Osteoblast (primary cell): ENCODE measurements at regions not wholly inside any gene's neighbourhood (a gene's known extent, or its start where the extent isn't known, plus 50 kb on each side); places are given as distances from the start of the nearest gene placed in this dataset.
"Not testable (repeated sequence)": the region's sequence is repeated elsewhere in the genome, so short reads cannot be mapped to it uniquely, and the experiment has no call there.

Experiments
- DNase-seq: peaks from one replicate; pipeline ENCODE4 v3.0.0; 2011; ENCODE audit warnings: low spot score, mixed read lengths; ENCODE audit not compliant: insufficient read length; ENCODE audit errors: missing footprints
- H2AFZ ChIP-seq: 2 replicates; pipeline ENCODE4 v1.6.0; 2011; ENCODE audit warnings: mild to moderate bottlenecking, low read length
- H3K27ac ChIP-seq: 2 replicates; pipeline ENCODE4 v1.5.1; 2011; ENCODE audit warnings: mild to moderate bottlenecking, low read depth, low read length, moderate library complexity
- H3K27me3 ChIP-seq: 2 replicates; pipeline ENCODE4 v1.6.0; 2012; ENCODE audit warnings: mild to moderate bottlenecking, control low read depth, inconsistent platforms, low read length, moderate library complexity; ENCODE audit not compliant: insufficient read depth
- H3K36me3 ChIP-seq: 2 replicates; pipeline ENCODE4 v1.5.1; 2011; ENCODE audit warnings: mild to moderate bottlenecking, low read length, control low read depth, moderate library complexity; ENCODE audit not compliant: insufficient read depth
- H3K4me1 ChIP-seq: 2 replicates; pipeline ENCODE4 v1.5.1; 2011; ENCODE audit warnings: mild to moderate bottlenecking, low read length, control low read depth, moderate library complexity; ENCODE audit not compliant: insufficient read depth
- H3K4me2 ChIP-seq: 2 replicates; pipeline ENCODE4 v1.6.0; 2011; ENCODE audit warnings: mild to moderate bottlenecking, low read length; ENCODE audit not compliant: insufficient read depth
- H3K4me3 ChIP-seq: fragments of 200-600 bp; sonication (generic); 3 replicates; pipeline ENCODE4 v1.5.1; 2012; ENCODE audit warnings: mild to moderate bottlenecking, low read length, inconsistent platforms; ENCODE audit not compliant: insufficient read depth
- H3K79me2 ChIP-seq: 2 replicates; pipeline ENCODE4 v1.6.0; 2012; ENCODE audit warnings: mild to moderate bottlenecking, low read length, control low read depth, inconsistent platforms; ENCODE audit not compliant: insufficient read depth
- H3K9me3 ChIP-seq: 2 replicates; pipeline ENCODE4 v1.5.1; 2011; ENCODE audit warnings: low read depth, low read length, control low read depth
- H4K20me1 ChIP-seq: 2 replicates; pipeline ENCODE4 v1.6.0; 2012; ENCODE audit warnings: mild to moderate bottlenecking, low read length, control low read depth; ENCODE audit not compliant: insufficient read depth
- CTCF ChIP-seq: IDR thresholded peaks from 2 replicates; pipeline ENCODE4 v1.5.1; 2011; ENCODE audit warnings: mild to moderate bottlenecking, low read depth, low read length, moderate library complexity; ENCODE audit errors: extremely low read depth

- no peak for TF ChIP-seq CTCF
- H3K27me3 ChIP-seq, result no peaks in the 10 kb centered on the region
- H2AFZ ChIP-seq, result no peak overlapping the region
- H3K4me2 ChIP-seq, result no peak overlapping the region
- H4K20me1 ChIP-seq, result no peaks in the 10 kb centered on the region
- no peak for DNase-seq
- H3K27ac ChIP-seq, result no peak overlapping the region
- H3K79me2 ChIP-seq, result no peaks in the 10 kb centered on the region
- no peak overlapping the region for H3K4me3 ChIP-seq
- H3K4me1 ChIP-seq, result no peaks in the 10 kb centered on the region
- no peaks in the 10 kb centered on the region for H3K36me3 ChIP-seq
- H3K9me3 ChIP-seq, result no peaks in the 10 kb centered on the region
Measured at GRCh38 chrX:106249706-106250379, 81.7 kb downstream of the PWWP3B start.

- no peaks in the 10 kb centered on the region for H3K36me3 ChIP-seq
- DNase-seq, result no peak
- no peaks in the 10 kb centered on the region for H4K20me1 ChIP-seq
Measured at GRCh38 chrX:106263817-106264216, 95.7 kb downstream of the PWWP3B start.

GRCh38 chrX:106273947-106274587, 106.0 kb downstream of the PWWP3B start:
- not testable (repeated sequence) for H3K27ac ChIP-seq, H3K4me1 ChIP-seq, H3K4me2 ChIP-seq

More at GRCh38 chrX:106263817-106264216, 95.7 kb downstream of the PWWP3B start:
- Histone ChIP-seq H3K4me3 (no peak overlapping the region), H2AFZ (no peak overlapping the region), H3K27me3 (peaks cover 5% of the 10 kb centered on the region), H3K79me2 (no peaks in the 10 kb centered on the region), H3K9me3 (no peaks in the 10 kb centered on the region), H3K4me1 (no peaks in the 10 kb centered on the region), H3K4me2 (no peak overlapping the region), H3K27ac (no peak overlapping the region)
- no peak for TF ChIP-seq CTCF

GRCh38 chrX:106275172-106275571, 107.1 kb downstream of the PWWP3B start:
- not testable (repeated sequence) for H3K36me3 ChIP-seq, DNase-seq, H3K79me2 ChIP-seq, H4K20me1 ChIP-seq, H3K27ac ChIP-seq, H3K4me1 ChIP-seq, H3K9me3 ChIP-seq, H3K27me3 ChIP-seq, H3K4me2 ChIP-seq, H2AFZ ChIP-seq, H3K4me3 ChIP-seq

More at GRCh38 chrX:106273947-106274587, 106.0 kb downstream of the PWWP3B start:
- H3K27me3 ChIP-seq, H3K36me3 ChIP-seq, H2AFZ ChIP-seq, H3K9me3 ChIP-seq, H3K4me3 ChIP-seq, DNase-seq, H4K20me1 ChIP-seq, H3K79me2 ChIP-seq: not testable (repeated sequence)

- H3K27ac ChIP-seq, result no peak overlapping the region
- H3K9me3 ChIP-seq, result no peaks in the 10 kb centered on the region
- TF ChIP-seq CTCF, result no peak
- H4K20me1 ChIP-seq, result no peaks in the 10 kb centered on the region
- no peak overlapping the region for H2AFZ ChIP-seq
- DNase-seq, result no peak
- H3K4me2 ChIP-seq, result no peak overlapping the region
- H3K4me1 ChIP-seq, result no peaks in the 10 kb centered on the region
- H3K36me3 ChIP-seq, result no peaks in the 10 kb centered on the region
- H3K79me2 ChIP-seq, result no peaks in the 10 kb centered on the region
- peaks cover 6% of the 10 kb centered on the region for H3K27me3 ChIP-seq
- H3K4me3 ChIP-seq, result no peak overlapping the region
Measured at GRCh38 chrX:106278951-106279350, 110.8 kb downstream of the PWWP3B start.
